UCSD-AML1 (cell line): ENCODE measurements at regions not wholly inside any gene's neighbourhood (a gene's known extent, or its start where the extent isn't known, plus 50 kb on each side); places are given as distances from the start of the nearest gene placed in this dataset.
A peak's percentile ranks its signal among the peaks of the same experiment; 100 is the strongest.
"Not testable (repeated sequence)": the region's sequence is repeated elsewhere in the genome, so short reads cannot be mapped to it uniquely, and the experiment has no call there.

Experiments used
- DNase-seq: peaks from one replicate; lab custom pipeline; 2025; ENCODE audit not compliant: unreplicated experiment; lab: John Stamatoyannopoulos, UW

- no peak for DNase-seq
Measured at GRCh38 chr4:187839765-187840164, 155.8 kb upstream of the ZFP42 start.

GRCh38 chr4:187840814-187841213 lies 154.8 kb upstream of the ZFP42 start:
- DNase-seq: no peak

- no peak for DNase-seq
Measured at GRCh38 chr4:187849556-187850225, 145.9 kb upstream of the ZFP42 start.

GRCh38 chr4:187865914-187866313 lies 129.7 kb upstream of the ZFP42 start:
- no peak for DNase-seq

GRCh38 chr4:187883049-187883448 lies 112.5 kb upstream of the ZFP42 start:
- DNase-seq: no peak

- DNase-seq: no peak
Measured at GRCh38 chr4:187883836-187884475, 111.6 kb upstream of the ZFP42 start.

GRCh38 chr4:187887906-187888305 lies 107.7 kb upstream of the ZFP42 start:
- DNase-seq: no peak

- no peak for DNase-seq
Measured at GRCh38 chr4:187889651-187890050, 105.9 kb upstream of the ZFP42 start.

GRCh38 chr4:187893418-187893817 lies 102.2 kb upstream of the ZFP42 start:
- DNase-seq: no peak

GRCh38 chr4:187903106-187903505 lies 92.5 kb upstream of the ZFP42 start:
- no peak for DNase-seq

GRCh38 chr4:187903700-187904099 lies 91.9 kb upstream of the ZFP42 start:
- DNase-seq: no peak

GRCh38 chr4:187908079-187908561 lies 87.5 kb upstream of the ZFP42 start:
- DNase-seq: no peak

GRCh38 chr4:187908731-187909130 lies 86.8 kb upstream of the ZFP42 start:
- DNase-seq: no peak

- no peak for DNase-seq
Measured at GRCh38 chr4:187910741-187911140, 84.8 kb upstream of the ZFP42 start.

- not testable (repeated sequence) for DNase-seq
Measured at GRCh38 chr4:187915406-187915805, 80.2 kb upstream of the ZFP42 start.

GRCh38 chr4:187919966-187920365 lies 75.6 kb upstream of the ZFP42 start:
- no peak for DNase-seq

- DNase-seq: no peak
Measured at GRCh38 chr4:187921946-187922623, 73.5 kb upstream of the ZFP42 start.

GRCh38 chr4:187929024-187929423 lies 66.5 kb upstream of the ZFP42 start:
- DNase-seq: peak; percentile 14

GRCh38 chr4:187934766-187935165 lies 60.8 kb upstream of the ZFP42 start:
- no peak for DNase-seq

- no peak for DNase-seq
Measured at GRCh38 chr4:187937557-187937956, 58.0 kb upstream of the ZFP42 start.

- no peak for DNase-seq
Measured at GRCh38 chr4:187940299-187940698, 55.3 kb upstream of the ZFP42 start.

- no peak for DNase-seq
Measured at GRCh38 chr4:187942968-187943367, 52.6 kb upstream of the ZFP42 start.
